ENCODE measurements at regions not wholly inside any gene's neighbourhood (a gene's known extent, or its start where the extent isn't known, plus 50 kb on each side); places are given as distances from the start of the nearest gene placed in this dataset.

- no peak for TF ChIP-seq CTCF (IDR thresholded peaks at IDR 0.05)
- no peak for TF ChIP-seq POLR2A (IDR thresholded peaks at IDR 0.05)
Measured at GRCh38 chr6:134516582-134516981, 198.7 kb upstream of the SGK1 start.

Measured in adrenal gland (tissue), 5 donors.